BLaER1 treated with 17β-estradiol and CSF1 and Interleukin-3, amounts not matched to agents 10 nM and 100 nM (cell line): ENCODE measurements at regions not wholly inside any gene's neighbourhood (a gene's known extent, or its start where the extent isn't known, plus 50 kb on each side); places are given as distances from the start of the nearest gene placed in this dataset.

Experiments
- H3K27ac ChIP-seq, 11 experiments: shearing (Covaris generic); formaldehyde crosslinking; 2 replicates each; pipeline ENCODE4 v1.8.1; 2022
- H3K27me3 ChIP-seq, 11 experiments: shearing (Covaris generic); formaldehyde crosslinking; 2 replicates each; pipeline ENCODE4 v1.8.1; 2022
- H3K36me3 ChIP-seq, 11 experiments: shearing (Covaris generic); formaldehyde crosslinking; 2 replicates each; pipeline ENCODE4 v1.8.1; 2022
- H3K4me1 ChIP-seq, 10 experiments: shearing (Covaris generic); formaldehyde crosslinking; 2 replicates each; pipeline ENCODE4 v1.8.1; 2022
- H3K4me2 ChIP-seq, 11 experiments: shearing (Covaris generic); formaldehyde crosslinking; 2 replicates each; pipeline ENCODE4 v1.8.1; 2022
- H3K4me3 ChIP-seq, 10 experiments: shearing (Covaris generic); formaldehyde crosslinking; 2 replicates each; pipeline ENCODE4 v1.8.1; 2022
- H3K9ac ChIP-seq, 11 experiments: shearing (Covaris generic); formaldehyde crosslinking; 2 replicates each; pipeline ENCODE4 v1.8.1; 2022
- H3K9me3 ChIP-seq, 11 experiments: shearing (Covaris generic); formaldehyde crosslinking; replicated peaks in 1 of 11; 2 replicates each; pipeline ENCODE4 v1.8.1; 2022
- H4K20me1 ChIP-seq, 11 experiments: shearing (Covaris generic); formaldehyde crosslinking; 2 replicates each; pipeline ENCODE4 v1.8.1; 2022
- Cebpa-rat ChIP-seq, 11 experiments: shearing (Covaris generic); IDR thresholded peaks; 2 replicates each; pipeline ENCODE4 v1.8.1; 2022

GRCh38 chr12:91604897-91605296 is 422.3 kb upstream of the DCN start:
- Histone ChIP-seq H3K27me3 (no peaks in the 10 kb centered on the region), H3K27ac (no peak overlapping the region), H3K9me3 (no peaks in the 10 kb centered on the region), H3K4me1 (no peaks in the 10 kb centered on the region), H3K4me3 (no peak overlapping the region), H3K36me3 (no peaks in the 10 kb centered on the region), H4K20me1 (no peaks in the 10 kb centered on the region), H3K4me2 (no peak overlapping the region), H3K9ac (no peak overlapping the region)
- no peak for TF ChIP-seq Cebpa-rat (IDR thresholded peaks at IDR 0.05)

GRCh38 chr12:91603060-91603459 is 420.4 kb upstream of the DCN start:
- H3K27me3 ChIP-seq, result no peaks in the 10 kb centered on the region
- no peaks in the 10 kb centered on the region for H4K20me1 ChIP-seq
- no peaks in the 10 kb centered on the region for H3K4me1 ChIP-seq
- H3K4me3 ChIP-seq, result no peak overlapping the region
- no peaks in the 10 kb centered on the region for H3K36me3 ChIP-seq
- peaks cover 0 to 4% (median 0%) of the 10 kb centered on the region in 11 experiments; a peak in 1 of 22 replicates for H3K9me3 ChIP-seq
- H3K9ac ChIP-seq, result no peak overlapping the region
- no peak for TF ChIP-seq Cebpa-rat (IDR thresholded peaks at IDR 0.05)
- no peak overlapping the region for H3K4me2 ChIP-seq
- no peak overlapping the region for H3K27ac ChIP-seq

- H3K4me1 ChIP-seq, result no peaks in the 10 kb centered on the region
- no peak overlapping the region for H3K4me2 ChIP-seq
- peaks cover 0 to 4% (median 0%) of the 10 kb centered on the region in 11 experiments; a peak in 1 of 22 replicates for H3K9me3 ChIP-seq
- no peaks in the 10 kb centered on the region for H3K36me3 ChIP-seq
- H4K20me1 ChIP-seq, result no peaks in the 10 kb centered on the region
- H3K9ac ChIP-seq, result no peak overlapping the region
- H3K27ac ChIP-seq, result no peak overlapping the region
- TF ChIP-seq Cebpa-rat (IDR thresholded peaks at IDR 0.05), result no peak
- no peak overlapping the region for H3K4me3 ChIP-seq
- no peaks in the 10 kb centered on the region for H3K27me3 ChIP-seq
Observed at GRCh38 chr12:91601054-91601453, 418.4 kb upstream of the DCN start.

- H3K9ac ChIP-seq, result no peak overlapping the region
- H3K4me1 ChIP-seq, result no peaks in the 10 kb centered on the region
- TF ChIP-seq Cebpa-rat (IDR thresholded peaks at IDR 0.05), result no peak
- H4K20me1 ChIP-seq, result no peaks in the 10 kb centered on the region
- H3K27me3 ChIP-seq, result no peaks in the 10 kb centered on the region
- no peaks in the 10 kb centered on the region for H3K36me3 ChIP-seq
- H3K9me3 ChIP-seq, result peaks cover 0 to 4% (median 0%) of the 10 kb centered on the region in 11 experiments; a peak in 1 of 22 replicates
- no peak overlapping the region for H3K27ac ChIP-seq
- H3K4me2 ChIP-seq, result no peak overlapping the region
- no peak overlapping the region for H3K4me3 ChIP-seq
Observed at GRCh38 chr12:91594715-91595114, 412.1 kb upstream of the DCN start.

DNA sequence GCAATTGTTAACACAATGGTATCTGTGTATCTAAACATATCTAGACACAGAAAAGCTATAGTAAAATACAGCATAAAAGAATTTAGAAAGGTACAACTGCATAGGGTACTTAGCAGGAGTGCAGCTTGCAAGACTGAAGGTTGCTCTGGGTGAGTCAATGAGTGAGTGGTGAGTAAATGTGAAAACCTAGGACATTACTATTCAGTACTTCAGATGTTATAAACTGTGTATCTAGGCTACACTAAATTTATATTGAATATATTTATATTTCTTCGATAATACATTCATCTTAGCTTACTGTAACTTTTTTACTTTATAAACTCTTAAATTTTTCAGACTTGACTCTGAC is 409.0 kb upstream of the DCN start:
- Histone ChIP-seq H3K9ac (no peak overlapping the region), H3K4me3 (no peak overlapping the region), H3K4me2 (no peak overlapping the region), H3K36me3 (no peaks in the 10 kb centered on the region), H3K9me3 (no peaks in the 10 kb centered on the region), H3K27me3 (no peaks in the 10 kb centered on the region), H3K4me1 (peaks cover 0 to 5% (median 0%) of the 10 kb centered on the region in 10 experiments; a peak in 2 of 20 replicates), H3K27ac (no peak overlapping the region), H4K20me1 (no peaks in the 10 kb centered on the region)
- TF ChIP-seq Cebpa-rat (IDR thresholded peaks at IDR 0.05), result no peak

GRCh38 chr12:91590966-91591638 is 408.5 kb upstream of the DCN start:
- H3K9ac ChIP-seq, result no peak overlapping the region
- no peaks in the 10 kb centered on the region for H4K20me1 ChIP-seq
- no peak overlapping the region for H3K27ac ChIP-seq
- no peak overlapping the region for H3K4me3 ChIP-seq
- no peaks in the 10 kb centered on the region for H3K27me3 ChIP-seq
- H3K36me3 ChIP-seq, result no peaks in the 10 kb centered on the region
- TF ChIP-seq Cebpa-rat (IDR thresholded peaks at IDR 0.05), result no peak
- H3K9me3 ChIP-seq, result no peaks in the 10 kb centered on the region
- H3K4me1 ChIP-seq, result peaks cover 0 to 5% (median 0%) of the 10 kb centered on the region in 10 experiments; a peak in 2 of 20 replicates
- H3K4me2 ChIP-seq, result no peak overlapping the region

DNA sequence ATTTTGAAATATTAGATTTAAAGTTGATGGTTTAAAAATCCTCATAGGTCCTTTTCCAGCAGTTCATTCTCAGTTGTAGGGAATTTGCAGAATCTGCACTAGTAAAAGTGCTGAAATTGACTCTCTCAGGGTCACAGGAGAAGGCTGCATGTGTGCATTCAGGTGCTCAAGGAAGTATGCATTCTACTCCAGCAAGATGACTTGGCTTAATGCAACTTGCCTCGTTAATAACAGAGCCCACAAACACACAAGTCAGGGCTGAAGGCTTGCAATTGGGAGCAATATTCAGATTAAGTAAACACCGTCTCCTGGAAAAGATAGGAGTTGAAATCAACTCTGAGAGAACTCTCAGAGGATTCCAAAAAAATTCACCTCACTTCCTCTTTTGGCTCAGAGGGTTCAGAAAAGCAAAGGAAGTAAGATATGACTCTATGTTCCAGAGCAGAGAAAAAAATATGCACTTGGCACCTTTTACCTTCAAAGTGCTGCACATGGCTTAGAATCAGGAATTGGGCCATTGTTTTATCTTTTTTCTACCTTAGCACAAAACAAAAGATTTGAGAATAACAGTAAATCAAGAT is 406.3 kb upstream of the DCN start:
- H3K4me2 ChIP-seq, result 0 out of 22 replicates have a peak overlapping the region, but pooled peaks of 1 of the 11 experiments have one; percentile 15
- H4K20me1 ChIP-seq, result no peaks in the 10 kb centered on the region
- no peaks in the 10 kb centered on the region for H3K9me3 ChIP-seq
- H3K36me3 ChIP-seq, result no peaks in the 10 kb centered on the region
- TF ChIP-seq Cebpa-rat (IDR thresholded peaks at IDR 0.05), result no peak
- no peak overlapping the region for H3K9ac ChIP-seq
- H3K27ac ChIP-seq, result no peak overlapping the region
- H3K4me3 ChIP-seq, result no peak overlapping the region
- H3K4me1 ChIP-seq, result peaks cover 0 to 5% (median 0%) of the 10 kb centered on the region in 10 experiments; a peak in 2 of 20 replicates
- H3K27me3 ChIP-seq, result no peaks in the 10 kb centered on the region

DNA sequence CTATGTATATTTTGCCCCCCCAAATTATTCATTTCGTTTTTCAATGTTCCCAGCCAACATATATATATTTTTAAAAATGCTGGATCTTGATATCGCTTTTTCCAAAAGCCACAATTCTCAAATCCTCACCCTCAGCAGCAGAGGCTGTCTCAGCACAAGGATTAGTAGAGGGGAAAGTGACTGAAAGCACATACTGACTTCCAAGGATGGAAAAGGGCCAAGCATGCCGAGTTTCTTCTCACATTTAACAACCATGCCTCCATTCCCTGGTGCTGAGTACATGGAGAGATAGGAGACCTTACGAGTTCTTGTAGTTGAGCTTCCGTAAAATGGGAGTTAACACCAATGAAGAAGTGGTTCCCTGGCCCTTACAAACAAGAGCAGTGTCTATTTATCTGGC is 403.4 kb upstream of the DCN start:
- H3K9me3 ChIP-seq, result no peaks in the 10 kb centered on the region
- peaks cover 0 to 5% (median 0%) of the 10 kb centered on the region in 10 experiments; a peak in 2 of 20 replicates for H3K4me1 ChIP-seq
- no peaks in the 10 kb centered on the region for H3K27me3 ChIP-seq
- H3K27ac ChIP-seq, result no peak overlapping the region
- H4K20me1 ChIP-seq, result no peaks in the 10 kb centered on the region
- H3K4me2 ChIP-seq, result no peak overlapping the region
- TF ChIP-seq Cebpa-rat (IDR thresholded peaks at IDR 0.05), result no peak
- no peaks in the 10 kb centered on the region for H3K36me3 ChIP-seq
- H3K9ac ChIP-seq, result no peak overlapping the region
- no peak overlapping the region for H3K4me3 ChIP-seq

DNA sequence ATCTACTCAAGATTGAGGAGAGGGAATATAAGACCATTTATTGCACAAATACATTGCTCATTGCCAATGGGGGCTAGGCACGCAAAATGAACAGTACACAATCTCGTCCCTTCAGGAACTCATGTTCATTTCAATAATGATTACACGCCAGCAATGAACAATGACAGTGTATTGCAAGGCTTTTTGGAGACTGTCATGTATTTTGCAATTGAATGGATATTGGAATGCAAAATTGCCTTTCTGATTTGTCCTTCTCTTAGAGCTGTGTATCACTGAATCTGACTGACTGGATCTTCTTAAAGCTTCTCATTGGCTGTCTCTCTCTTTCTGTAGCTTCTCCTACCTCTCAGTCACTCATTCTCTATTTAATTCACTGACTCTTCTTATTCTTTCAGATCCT is 400.2 kb upstream of the DCN start:
- Histone ChIP-seq H3K9me3 (no peaks in the 10 kb centered on the region), H3K27me3 (no peaks in the 10 kb centered on the region), H3K36me3 (no peaks in the 10 kb centered on the region), H3K27ac (no peak overlapping the region), H3K4me3 (no peak overlapping the region), H3K4me1 (no peaks in the 10 kb centered on the region), H3K9ac (no peak overlapping the region), H4K20me1 (no peaks in the 10 kb centered on the region), H3K4me2 (no peak overlapping the region)
- TF ChIP-seq Cebpa-rat (IDR thresholded peaks at IDR 0.05), result no peak
